Breast epithelium (tissue), 3 donors: ENCODE measurements at regions not wholly inside any gene's neighbourhood (a gene's known extent, or its start where the extent isn't known, plus 50 kb on each side); places are given as distances from the start of the nearest gene placed in this dataset.

Experiments used
- POLR2A ChIP-seq: fragments of 450-650 bp; IDR thresholded peaks from one replicate; pipeline ENCODE4 v1.6.1; 2016; ENCODE audit warnings: antibody characterized with exemption, mild to moderate bottlenecking, moderate library complexity
- POLR2AphosphoS5 ChIP-seq, 3 donors: sonication (generic); formaldehyde crosslinking; IDR thresholded peaks; one replicate each; pipeline ENCODE4 v1.6.1; 2017; ENCODE audit warnings: antibody characterized with exemption in 3 of 3
- TF ChIP-seq, protein P1 (sequence below), 3 donors: fragments of 450-650 bp; IDR thresholded peaks; one replicate each; pipeline ENCODE4 v1.5.1; 2016 to 2017; ENCODE audit warnings: antibody characterized with exemption in 3 of 3, mild to moderate bottlenecking in 3 of 3, moderate library complexity in 3 of 3

DNA sequence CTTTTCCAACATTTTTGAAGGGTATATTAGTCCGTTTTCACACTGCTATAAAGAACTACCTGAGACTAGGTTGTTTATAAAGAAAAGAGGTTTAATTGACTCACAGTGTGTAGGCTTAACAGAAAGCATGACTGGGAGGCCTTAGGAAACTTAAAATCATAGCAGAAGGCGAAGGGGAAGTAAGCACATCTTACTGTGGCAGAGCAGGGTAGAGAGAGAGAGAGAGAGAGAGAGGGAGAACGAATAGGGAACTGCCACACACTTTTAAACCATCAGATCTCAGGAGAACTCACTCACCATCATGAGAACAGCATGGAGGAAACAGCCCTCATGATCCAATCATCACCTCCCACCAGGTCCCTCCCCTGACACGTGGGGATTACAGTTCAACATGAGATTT lies 420.3 kb downstream of the SOCS6 start:
- TF ChIP-seq, protein P1, sequence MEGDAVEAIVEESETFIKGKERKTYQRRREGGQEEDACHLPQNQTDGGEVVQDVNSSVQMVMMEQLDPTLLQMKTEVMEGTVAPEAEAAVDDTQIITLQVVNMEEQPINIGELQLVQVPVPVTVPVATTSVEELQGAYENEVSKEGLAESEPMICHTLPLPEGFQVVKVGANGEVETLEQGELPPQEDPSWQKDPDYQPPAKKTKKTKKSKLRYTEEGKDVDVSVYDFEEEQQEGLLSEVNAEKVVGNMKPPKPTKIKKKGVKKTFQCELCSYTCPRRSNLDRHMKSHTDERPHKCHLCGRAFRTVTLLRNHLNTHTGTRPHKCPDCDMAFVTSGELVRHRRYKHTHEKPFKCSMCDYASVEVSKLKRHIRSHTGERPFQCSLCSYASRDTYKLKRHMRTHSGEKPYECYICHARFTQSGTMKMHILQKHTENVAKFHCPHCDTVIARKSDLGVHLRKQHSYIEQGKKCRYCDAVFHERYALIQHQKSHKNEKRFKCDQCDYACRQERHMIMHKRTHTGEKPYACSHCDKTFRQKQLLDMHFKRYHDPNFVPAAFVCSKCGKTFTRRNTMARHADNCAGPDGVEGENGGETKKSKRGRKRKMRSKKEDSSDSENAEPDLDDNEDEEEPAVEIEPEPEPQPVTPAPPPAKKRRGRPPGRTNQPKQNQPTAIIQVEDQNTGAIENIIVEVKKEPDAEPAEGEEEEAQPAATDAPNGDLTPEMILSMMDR (IDR thresholded peaks at IDR 0.05), result no peak
- TF ChIP-seq POLR2A, result no peak
- no peak for TF ChIP-seq POLR2AphosphoS5 (IDR thresholded peaks at IDR 0.05)
